Right lobe of liver (tissue), 6 donors: ENCODE measurements at regions not wholly inside any gene's neighbourhood (a gene's known extent, or its start where the extent isn't known, plus 50 kb on each side); places are given as distances from the start of the nearest gene placed in this dataset.
A peak's percentile ranks its signal among the peaks of the same experiment; 100 is the strongest.

ENCODE experiments used
- ATAC-seq, 4 donors: fragments of 200-7000 bp; cut with Tn5 transposase; one replicate each; pipeline ENCODE4 v1.9.1; 2020; ENCODE audit warnings: mild to moderate bottlenecking in 4 of 4, moderate library complexity in 4 of 4
- DNase-seq, 3 donors: peaks; one replicate each; pipeline ENCODE4 v3.0.0-alpha.2; 2020
- H3K27ac ChIP-seq, 3 donors: fragments of 200-600 bp; one replicate each; pipeline ENCODE4 v1.8.0; 2022
- H3K27me3 ChIP-seq, 2 donors: fragments of 200-600 bp; one replicate each; pipeline ENCODE4 v1.8.0; 2022
- H3K36me3 ChIP-seq, 4 donors: fragments of 200-600 bp; sonication (generic) in 1 of 4; one replicate each; pipeline versions ENCODE4 v1.5.1 to v1.8.0; 2017 to 2022; ENCODE audit warnings: control low read depth in 1 of 4
- H3K4me1 ChIP-seq, 4 donors: fragments of 200-600 bp; sonication (generic) in 1 of 4; one replicate each; pipeline versions ENCODE4 v1.5.1 to v1.8.0; 2017 to 2022; ENCODE audit warnings: control low read depth in 1 of 4
- H3K4me3 ChIP-seq, 3 donors: fragments of 200-600 bp; one replicate each; pipeline ENCODE4 v1.8.0; 2022
- H3K9me3 ChIP-seq, 4 donors: fragments of 200-600 bp; sonication (generic) in 1 of 4; one replicate each; pipeline versions ENCODE4 v1.5.1 to v1.8.0; 2017 to 2022; ENCODE audit warnings: control low read depth in 1 of 4
- CTCF ChIP-seq, 4 donors: fragments of 200-600 bp in 3 of 4; fragments of 450-650 bp in 1 of 4; IDR thresholded peaks; one replicate each; pipeline versions ENCODE4 v1.5.1 to v1.8.0; 2016 to 2022; ENCODE audit warnings: antibody characterized with exemption in 4 of 4, mild to moderate bottlenecking in 2 of 4
- POLR2A ChIP-seq: fragments of 450-650 bp; IDR thresholded peaks from one replicate; pipeline ENCODE4 v1.6.1; 2017; ENCODE audit warnings: antibody characterized with exemption, mild to moderate bottlenecking
- WGBS: methylation state at CpG from one replicate; pipeline ENCODE4 v1.1.6; 2018; ENCODE audit warnings: low coverage, low lambda C conversion rate; ENCODE audit not compliant: insufficient coverage; ENCODE audit errors: missing lambda C conversion rate; 5-methylcytosine and 5-hydroxymethylcytosine counted together
- intact Hi-C, 2 donors: fragments of 100-400 bp; cut with DNase I; formaldehyde crosslinking; loops; one replicate each; pipeline versions ENCODE4 v1.11.2 to v1.14.1; 2022
- donor health status: DM: no; HTN: yes; CAD: no.
- donor health status: DM: no; HTN: no; CAD: no.
- donor health status: DM: no; HTN: no; CAD: no.
- donor health status: DM: no; HTN: yes; CAD: no.
- donor health status: DM: no; HTN: yes; CAD: no.

GRCh38 chr2:220437938-220438337, 810.5 kb downstream of the SLC4A3 start:
- ATAC-seq (no peak), DNase-seq (no peak)
- 88% methylated on average over 2 of the region's 2 CpGs for WGBS
- intact Hi-C loops: no loop called here
- Histone ChIP-seq H3K36me3 (no peaks in the 10 kb centered on the region), H3K4me3 (no peak overlapping the region), H3K9me3 (no peaks in the 10 kb centered on the region), H3K27me3 (no peaks in the 10 kb centered on the region), H3K27ac (no peak overlapping the region), H3K4me1 (peaks cover 0 to 19% (median 4%) of the 10 kb centered on the region in 4 donors)
- TF ChIP-seq CTCF (IDR thresholded peaks at IDR 0.05) (no peak), POLR2A (no peak)

GRCh38 chr2:220440731-220441130, 813.3 kb downstream of the SLC4A3 start:
- H3K9me3 ChIP-seq: no peaks in the 10 kb centered on the region
- no peak for TF ChIP-seq CTCF (IDR thresholded peaks at IDR 0.05)
- no peak for TF ChIP-seq POLR2A
- H3K4me3 ChIP-seq: no peak overlapping the region
- H3K36me3 ChIP-seq: no peaks in the 10 kb centered on the region
- H3K4me1 ChIP-seq: peaks cover 0 to 22% (median 5%) of the 10 kb centered on the region in 4 donors
- no peak for DNase-seq
- no peaks in the 10 kb centered on the region for H3K27me3 ChIP-seq
- ATAC-seq: no peak
- no peak overlapping the region for H3K27ac ChIP-seq
- WGBS: 62% methylated on average over 2 of the region's 2 CpGs
- intact Hi-C loops: no loop called here

GRCh38 chr2:220441404-220441803, 814.0 kb downstream of the SLC4A3 start:
- ATAC-seq: peak; percentile 40 to 53 (median 44)
- intact Hi-C loops: no loop called here
- TF ChIP-seq CTCF (IDR thresholded peaks at IDR 0.05) (no peak), POLR2A (no peak)
- Histone ChIP-seq H3K27ac (peak overlapping the region in 1 of 3 donors; percentile 76), H3K4me3 (no peak overlapping the region), H3K36me3 (no peaks in the 10 kb centered on the region), H3K9me3 (no peaks in the 10 kb centered on the region), H3K4me1 (peaks cover 0 to 22% (median 5%) of the 10 kb centered on the region in 4 donors), H3K27me3 (no peaks in the 10 kb centered on the region)
- 23% methylated on average over 3 of the region's 3 CpGs for WGBS
- no peak for DNase-seq

GRCh38 chr2:220442012-220442411, 814.6 kb downstream of the SLC4A3 start:
- peak overlapping the region in 1 of 3 donors; percentile 76 for H3K27ac ChIP-seq
- no peaks in the 10 kb centered on the region for H3K36me3 ChIP-seq
- DNase-seq (peak in 1 of 3 donors; percentile 71), ATAC-seq (peak; percentile 95 to 97 (median 96))
- no peaks in the 10 kb centered on the region for H3K27me3 ChIP-seq
- intact Hi-C loops: no loop called here
- 26% methylated on average over 3 of the region's 3 CpGs for WGBS
- H3K4me3 ChIP-seq: no peak overlapping the region
- H3K9me3 ChIP-seq: no peaks in the 10 kb centered on the region
- TF ChIP-seq CTCF (IDR thresholded peaks at IDR 0.05) (no peak), POLR2A (no peak)
- H3K4me1 ChIP-seq: peaks cover 0 to 22% (median 5%) of the 10 kb centered on the region in 4 donors
